DMS114 treated with DMSO at 0.1 percent for 48 hours (cell line): ENCODE measurements at regions not wholly inside any gene's neighbourhood (a gene's known extent, or its start where the extent isn't known, plus 50 kb on each side); places are given as distances from the start of the nearest gene placed in this dataset.
A peak's percentile ranks its signal among the peaks of the same experiment; 100 is the strongest.

Source experiments
- DNase-seq: peaks from one replicate; lab custom pipeline; 2025; ENCODE audit not compliant: unreplicated experiment; lab: John Stamatoyannopoulos, UW

GRCh38 chr5:133882389-133882695 is 86.1 kb downstream of the C5orf15 start:
- DNase-seq, result no peak

GRCh38 chr5:133881576-133882388 is 86.6 kb downstream of the C5orf15 start:
- no peak for DNase-seq

GRCh38 chr5:133878236-133878555 is 90.2 kb downstream of the C5orf15 start:
- no peak for DNase-seq

GRCh38 chr5:133877351-133878235 is 90.8 kb downstream of the C5orf15 start:
- DNase-seq, result no peak

DNA sequence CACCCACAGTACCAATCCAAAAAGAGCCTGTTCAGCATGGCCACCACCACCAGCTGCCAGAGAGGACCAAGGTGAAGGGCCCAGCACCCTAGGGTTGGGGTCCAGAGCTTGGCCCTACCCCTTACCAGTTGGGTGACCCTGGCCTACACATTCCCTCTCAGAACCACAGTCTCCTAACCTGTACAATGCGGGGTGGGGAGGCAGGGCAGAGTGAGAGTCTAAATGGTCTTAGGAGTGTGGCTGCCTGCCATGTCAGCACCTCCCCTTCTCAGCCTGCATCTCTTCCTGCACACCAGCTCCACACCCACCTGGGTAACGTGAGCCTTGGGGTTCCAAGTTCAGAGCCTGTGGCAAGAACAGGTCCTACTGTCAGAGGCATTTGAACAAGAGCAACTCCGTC is 92.2 kb downstream of the C5orf15 start:
- no peak for DNase-seq

GRCh38 chr5:133875179-133875578 is 93.2 kb downstream of the C5orf15 start:
- no peak for DNase-seq

DNA sequence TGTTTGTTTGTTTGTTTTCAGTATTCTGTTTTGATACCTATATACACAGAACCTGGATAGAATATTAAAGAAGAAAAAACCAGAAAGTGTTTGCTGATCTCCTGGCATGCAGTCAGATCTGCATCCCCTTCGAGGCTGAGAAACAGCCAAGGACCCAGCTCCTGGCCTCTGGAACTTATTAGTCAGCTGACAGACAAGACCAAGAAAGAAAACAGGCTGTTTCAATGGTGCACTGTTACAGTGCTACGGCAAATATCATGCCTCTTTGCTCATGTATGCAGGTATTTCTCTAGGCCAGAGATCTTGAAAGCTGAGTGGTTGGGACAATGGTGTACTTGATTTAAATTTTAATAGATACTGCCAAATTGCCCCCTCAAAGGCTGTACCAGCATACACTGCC is 95.0 kb downstream of the C5orf15 start:
- no peak for DNase-seq

DNA sequence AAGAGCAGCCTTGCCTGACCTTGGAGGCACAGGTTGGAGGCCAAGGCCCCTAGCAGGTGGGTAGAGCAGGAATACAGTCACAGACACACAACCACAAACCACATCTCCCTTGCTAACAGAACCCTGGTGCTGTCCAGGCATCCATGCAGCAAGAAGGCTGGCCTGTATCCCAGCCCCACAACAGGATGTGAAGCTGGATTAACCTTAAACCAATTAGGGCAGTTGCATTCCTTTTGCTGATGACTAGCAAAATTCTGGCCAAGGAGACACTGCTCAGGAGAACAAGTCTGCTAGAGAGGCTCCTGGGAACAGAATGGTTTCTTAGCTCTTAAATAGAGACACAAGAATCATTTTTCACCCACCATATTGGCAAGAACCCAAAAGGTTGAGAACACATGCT is 97.8 kb downstream of the C5orf15 start:
- no peak for DNase-seq

GRCh38 chr5:133869519-133870335 is 98.7 kb downstream of the C5orf15 start:
- no peak for DNase-seq

- peak; percentile 64 for DNase-seq
Measured at GRCh38 chr5:133868946-133869518, 99.4 kb downstream of the C5orf15 start.

GRCh38 chr5:133867851-133868545 is 100.4 kb downstream of the C5orf15 start:
- DNase-seq, result no peak

- no peak for DNase-seq
Measured at GRCh38 chr5:133867341-133867740, 101.1 kb downstream of the C5orf15 start.

- no peak for DNase-seq
Measured at GRCh38 chr5:133866903-133867245, 101.6 kb downstream of the C5orf15 start.

GRCh38 chr5:133866160-133866902 is 102.1 kb downstream of the C5orf15 start:
- DNase-seq, result no peak

- DNase-seq, result no peak
Measured at GRCh38 chr5:133865113-133865512, 103.3 kb downstream of the C5orf15 start.

DNA sequence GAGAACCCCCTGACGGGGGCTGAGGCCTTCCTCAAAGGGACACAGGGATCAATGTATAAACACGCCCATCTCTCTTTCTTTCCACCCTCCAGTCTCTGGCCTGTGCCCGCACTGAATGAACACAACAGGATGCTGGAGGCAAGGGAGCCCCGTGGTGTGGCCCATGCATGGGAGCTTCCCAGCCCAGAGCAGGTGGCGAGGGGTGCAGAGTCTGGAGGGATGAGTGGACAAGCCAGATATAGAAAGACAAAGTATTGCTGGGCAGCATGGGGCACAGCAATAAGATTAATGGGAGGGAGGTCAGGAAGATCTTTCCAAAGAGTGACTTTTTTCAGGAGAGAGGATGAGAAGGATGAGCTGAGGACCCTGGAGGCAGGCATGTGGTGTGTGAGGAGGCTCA is 103.7 kb downstream of the C5orf15 start:
- DNase-seq, result no peak

GRCh38 chr5:133863857-133864585 is 104.4 kb downstream of the C5orf15 start:
- DNase-seq, result no peak

DNA sequence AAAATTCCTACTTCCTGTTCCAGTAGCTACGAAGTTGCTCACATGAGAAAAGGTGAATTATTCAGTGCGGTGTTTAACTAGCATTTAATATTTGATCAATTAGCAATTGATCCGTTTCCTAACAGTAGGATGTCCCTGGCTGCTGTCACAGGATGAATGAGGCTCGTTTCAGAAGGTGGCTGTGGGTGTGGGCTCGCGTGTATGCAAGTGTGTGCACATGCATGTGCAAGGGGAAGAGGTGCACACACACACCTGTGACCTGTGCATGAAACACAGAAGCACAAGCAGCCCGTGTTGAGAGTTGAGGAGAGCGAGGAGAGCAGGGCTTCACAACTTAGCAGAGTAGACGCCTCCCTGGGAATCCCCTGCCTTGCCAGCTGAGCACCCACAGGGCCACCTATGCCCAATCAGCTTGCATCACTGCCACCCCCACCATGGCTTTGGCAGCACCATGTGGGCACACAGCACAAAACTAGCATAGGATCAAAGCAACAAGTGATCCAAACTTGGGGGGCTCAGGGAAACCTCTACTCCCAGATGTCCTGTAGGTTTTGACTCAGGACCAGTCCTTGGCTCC is 107.2 kb downstream of the C5orf15 start:
- DNase-seq, result no peak

- no peak for DNase-seq
Measured at GRCh38 chr5:133859073-133859472, 109.4 kb downstream of the C5orf15 start.
